ENCODE measurements at regions not wholly inside any gene's neighbourhood (a gene's known extent, or its start where the extent isn't known, plus 50 kb on each side); places are given as distances from the start of the nearest gene placed in this dataset.

- no peak for TF ChIP-seq CTCF (conservative IDR thresholded peaks at IDR 0.05; ENCODE audit: low read depth, low read length)
- TF ChIP-seq EZH2phosphoT487 (IDR thresholded peaks at IDR 0.05; ENCODE audit: borderline replicate concordance, low read length): no peak
These were observed 325.3 kb upstream of the TFPI start for GRCh38 chr2:187879491-187879890.

Measured in PC-3 (cell line).